Gastroesophageal sphincter (tissue), 3 donors: ENCODE measurements at regions not wholly inside any gene's neighbourhood (a gene's known extent, or its start where the extent isn't known, plus 50 kb on each side); places are given as distances from the start of the nearest gene placed in this dataset.

Source experiments
- CTCF ChIP-seq, 4 experiments: fragments of 200-600 bp in 2 of 4; fragments of 450-650 bp in 2 of 4; sonication (generic) in 1 of 4; IDR thresholded peaks; one replicate each; pipeline ENCODE4 v1.5.1; 2017 to 2019; ENCODE audit warnings: antibody characterized with exemption in 4 of 4, mild to moderate bottlenecking in 2 of 4, moderate library complexity in 2 of 4
- POLR2AphosphoS5 ChIP-seq: sonication (generic); formaldehyde crosslinking; IDR thresholded peaks from one replicate; pipeline ENCODE4 v1.6.1; 2017; ENCODE audit warnings: antibody characterized with exemption

- TF ChIP-seq POLR2AphosphoS5 = no peak
- TF ChIP-seq CTCF (IDR thresholded peaks at IDR 0.05) = no peak
Observed at GRCh38 chr20:56723331-56723730, 94.2 kb downstream of the TFAP2C start.
